ENCODE measurements at regions not wholly inside any gene's neighbourhood (a gene's known extent, or its start where the extent isn't known, plus 50 kb on each side); places are given as distances from the start of the nearest gene placed in this dataset.

- TF ChIP-seq GABPA (IDR thresholded peaks at IDR 0.05; ENCODE audit: low read depth) = no peak
- TF ChIP-seq CTCF (IDR thresholded peaks at IDR 0.05; ENCODE audit: insufficient read depth, low read length) = no peak
- no peak for TF ChIP-seq POLR2AphosphoS5 (IDR thresholded peaks at IDR 0.05; ENCODE audit: low read depth)
- TF ChIP-seq REST (IDR thresholded peaks at IDR 0.05; ENCODE audit: insufficient replicate concordance, low read depth) = no peak
- TF ChIP-seq SPI1 (IDR thresholded peaks at IDR 0.05; ENCODE audit: borderline replicate concordance, low read depth) = no peak
Measured at GRCh38 chr18:55153346-55153745, 194.1 kb upstream of the CCDC68 start.
